ENCODE measurements at regions not wholly inside any gene's neighbourhood (a gene's known extent, or its start where the extent isn't known, plus 50 kb on each side); places are given as distances from the start of the nearest gene placed in this dataset.

DNA sequence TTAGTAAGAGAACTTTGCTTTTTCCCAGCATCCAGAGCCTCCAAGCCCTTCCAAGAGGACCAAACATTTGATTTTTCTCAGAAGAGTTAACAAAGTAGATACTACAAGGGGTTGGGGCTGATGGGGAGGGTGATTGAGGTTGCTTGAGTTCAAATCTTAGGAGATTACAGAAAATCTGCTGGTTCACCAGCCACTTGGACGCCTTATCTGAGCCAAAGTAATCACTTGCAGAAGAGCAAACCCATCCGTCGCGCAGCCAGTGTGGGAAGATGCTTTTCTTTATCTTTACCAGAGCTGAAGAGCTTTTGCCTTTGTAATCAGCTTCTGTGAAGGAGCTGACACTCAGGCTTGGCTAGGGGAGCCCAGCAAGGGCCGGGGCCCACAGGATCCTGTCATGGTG is 91.9 kb upstream of the CTTNBP2NL start:
- DNase-seq = no peak
- no peak for ATAC-seq
- intact Hi-C loops (cut with micrococcal nuclease) = no loop called here

DNA sequence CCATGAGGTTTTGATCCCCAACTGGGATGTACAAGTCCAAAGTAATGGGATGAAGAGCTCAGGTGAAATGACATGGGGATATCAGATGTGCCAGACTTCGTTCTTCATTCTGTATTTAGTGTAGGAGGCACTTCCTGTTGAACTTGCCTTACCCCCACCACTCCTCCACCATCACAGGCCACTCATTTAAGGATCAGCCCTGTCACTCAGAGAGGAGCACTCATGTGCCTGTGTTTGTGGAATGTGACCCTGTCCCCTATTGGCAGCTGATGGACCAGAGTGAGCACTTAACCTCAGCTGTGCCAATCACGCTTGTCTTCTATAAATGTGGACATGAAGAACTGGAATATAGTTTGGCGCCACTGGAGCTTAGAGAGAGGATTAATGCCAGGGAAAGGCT is 91.4 kb upstream of the CTTNBP2NL start:
- intact Hi-C loops (cut with micrococcal nuclease) = no loop called here
- DNase-seq (no peak), ATAC-seq (no peak)

DNA sequence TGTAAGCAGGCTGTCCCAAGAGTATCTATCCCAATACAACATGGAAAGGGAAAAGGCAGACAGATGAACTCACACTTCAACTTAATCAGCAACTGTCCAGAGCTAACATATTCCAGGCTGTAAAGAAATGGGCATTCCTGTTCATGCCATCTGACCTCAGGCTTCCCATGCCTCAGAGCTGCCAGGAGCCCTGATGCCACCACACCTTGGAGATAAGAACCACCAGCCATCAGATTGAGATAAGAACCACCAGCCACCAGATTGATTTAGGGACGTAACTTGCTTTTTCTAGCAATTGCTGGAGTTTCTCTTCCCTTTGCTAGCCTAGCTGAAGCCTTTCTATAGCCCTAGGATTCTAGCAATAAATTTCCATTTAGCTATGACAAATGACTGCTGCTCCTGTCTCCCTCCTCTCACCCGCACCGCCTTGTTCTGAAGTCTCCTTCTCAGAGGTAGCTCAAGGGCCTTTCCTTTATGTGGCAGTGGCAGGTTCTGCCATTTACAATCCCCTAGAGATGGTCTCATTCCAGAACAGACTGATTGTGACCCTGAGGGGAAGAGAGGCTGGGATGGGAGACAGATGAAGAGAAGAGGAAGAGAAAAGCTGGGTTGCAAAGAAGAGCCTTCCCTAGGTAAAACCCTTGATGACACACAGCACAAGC is 88.0 kb upstream of the CTTNBP2NL start:
- no peak for ATAC-seq
- no peak for DNase-seq
- intact Hi-C loops (cut with micrococcal nuclease) = no loop called here

DNA sequence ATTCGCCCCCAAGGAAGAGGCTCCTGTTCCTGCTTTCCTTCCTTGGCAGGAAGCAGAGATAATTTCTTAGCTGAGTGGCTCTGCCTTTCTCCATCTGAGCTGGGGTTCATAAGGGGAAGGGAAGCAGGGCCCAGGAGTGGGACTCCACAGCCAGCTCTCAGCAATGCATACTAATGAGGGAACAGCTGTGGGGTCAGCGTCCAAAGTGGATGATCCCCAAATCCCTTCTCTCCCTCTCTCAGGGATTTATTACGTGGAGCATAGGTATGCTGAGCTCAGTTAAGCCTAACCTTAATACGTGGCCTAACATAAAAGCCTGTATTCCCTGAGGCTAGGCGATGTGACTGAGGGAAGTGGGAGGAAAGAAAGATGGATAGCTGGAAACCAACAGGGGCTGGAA is 87.3 kb upstream of the CTTNBP2NL start:
- no peak for ATAC-seq
- intact Hi-C loops (cut with micrococcal nuclease) = no loop called here
- DNase-seq = no peak

DNA sequence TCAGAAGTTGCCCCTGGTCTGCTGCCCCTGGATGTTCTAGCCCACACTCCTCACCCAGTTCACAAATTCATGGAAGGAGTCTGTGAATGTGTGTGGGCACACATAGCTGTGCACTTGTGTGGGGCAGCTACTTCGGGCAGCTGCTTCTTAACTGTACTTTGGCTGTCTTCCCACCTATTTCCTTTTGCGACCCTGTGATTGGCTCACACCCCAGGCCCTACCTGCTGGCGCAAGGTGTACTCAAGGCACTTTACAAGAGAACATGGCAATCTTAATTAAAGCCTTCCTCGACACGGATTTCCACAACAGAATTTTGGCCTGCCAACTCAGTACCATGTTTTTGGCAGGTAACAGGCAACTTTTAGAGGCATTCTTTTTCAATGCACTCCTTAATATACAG is 86.5 kb upstream of the CTTNBP2NL start:
- ATAC-seq (no peak), DNase-seq (no peak)
- intact Hi-C loops (cut with micrococcal nuclease) = no loop called here

DNA sequence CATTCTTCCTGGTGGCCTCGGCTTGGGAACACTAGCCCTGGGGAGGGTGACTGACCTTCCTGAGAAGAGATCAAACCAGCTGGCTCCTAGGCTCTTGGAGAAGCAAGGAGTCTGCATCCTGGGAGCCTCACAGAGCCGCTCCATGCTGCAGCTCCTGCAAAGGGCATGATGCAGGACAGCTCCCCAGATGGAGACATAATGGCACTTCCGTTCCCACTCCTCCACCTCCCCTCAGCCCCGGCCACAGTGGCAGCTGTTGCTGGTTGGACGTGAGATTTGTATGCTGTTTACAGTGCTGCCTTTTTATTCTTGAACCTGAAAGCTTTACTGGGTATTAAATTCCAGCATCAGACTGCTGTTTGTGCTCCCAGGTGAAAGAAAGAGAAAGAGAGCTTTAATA is 83.7 kb upstream of the CTTNBP2NL start:
- DNase-seq = no peak
- intact Hi-C loops (cut with micrococcal nuclease) = no loop called here
- ATAC-seq = no peak

DNA sequence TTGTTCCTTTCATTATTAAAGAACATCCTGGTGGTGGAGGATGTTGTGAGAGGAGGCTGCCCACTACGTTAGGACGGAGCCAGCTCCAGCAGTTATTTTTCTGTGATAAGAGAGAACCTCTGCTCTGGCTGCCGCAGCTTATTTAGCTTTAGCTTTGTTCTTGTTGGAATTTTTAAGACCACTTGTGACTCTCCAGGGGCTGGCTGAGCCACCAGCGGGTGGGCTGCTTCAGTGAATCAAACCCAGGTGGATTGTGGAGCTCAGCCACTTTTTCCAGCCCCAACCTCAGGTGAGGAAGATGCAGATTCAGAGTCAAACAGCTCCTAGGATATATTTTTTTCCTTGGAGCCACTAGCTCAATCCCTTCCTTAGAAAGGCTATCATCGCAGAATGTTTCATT is 83.1 kb upstream of the CTTNBP2NL start:
- intact Hi-C loops (cut with micrococcal nuclease) = no loop called here
- ATAC-seq = no peak
- DNase-seq = no peak

DNA sequence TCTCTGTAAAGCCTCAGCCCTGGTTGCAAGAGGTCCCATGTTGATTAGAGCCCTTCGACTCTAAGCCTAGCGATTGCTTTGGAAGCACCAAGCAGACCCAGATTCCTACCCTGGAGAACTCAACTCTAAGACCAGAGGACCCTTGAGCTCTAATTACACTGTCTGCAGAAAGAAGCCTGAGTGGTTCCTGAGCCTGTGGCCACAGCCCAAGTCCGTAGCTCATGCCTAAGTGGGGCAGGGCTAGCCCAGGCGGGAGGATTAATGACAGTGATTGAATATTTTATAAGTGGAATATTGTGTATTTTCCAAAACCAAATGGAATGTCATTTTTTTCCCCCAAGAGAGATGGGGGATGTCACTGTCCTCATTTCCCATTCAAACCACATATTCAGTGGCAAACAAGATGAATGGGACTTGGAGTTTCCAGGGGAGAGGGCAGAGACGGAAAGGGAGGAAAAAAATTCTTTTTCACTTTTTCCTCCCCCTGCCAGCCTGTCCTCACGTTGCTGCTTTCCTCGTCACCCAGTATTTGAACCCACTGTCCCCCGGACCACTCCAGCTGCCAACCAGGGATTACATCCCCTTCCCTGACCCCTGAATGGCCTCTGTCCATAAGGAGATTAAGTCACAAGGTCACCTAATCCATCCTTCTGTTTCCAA is 79.6 kb upstream of the CTTNBP2NL start:
- ATAC-seq = no peak
- DNase-seq = no peak
- intact Hi-C loops (cut with micrococcal nuclease) = no loop called here

DNA sequence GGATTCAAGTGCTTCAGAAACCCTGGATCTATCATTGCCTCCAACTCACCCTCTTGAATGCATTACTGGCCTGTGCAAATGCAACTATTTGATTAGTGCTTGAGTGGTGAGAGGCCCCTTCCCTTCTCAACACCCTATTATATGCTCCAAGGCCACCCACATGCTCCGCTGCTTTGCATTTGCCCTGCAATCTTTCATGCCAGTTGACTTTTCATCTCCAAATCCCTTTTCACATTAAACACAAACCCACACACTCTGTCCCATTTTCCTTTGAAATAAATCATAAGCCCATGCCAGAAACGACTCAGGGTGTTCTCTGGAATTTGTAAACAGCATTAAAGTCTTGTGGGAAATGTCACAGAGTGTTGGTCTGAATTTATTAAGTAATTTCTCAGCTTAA is 78.9 kb upstream of the CTTNBP2NL start:
- no peak for DNase-seq
- intact Hi-C loops (cut with micrococcal nuclease) = no loop called here
- ATAC-seq = no peak

DNA sequence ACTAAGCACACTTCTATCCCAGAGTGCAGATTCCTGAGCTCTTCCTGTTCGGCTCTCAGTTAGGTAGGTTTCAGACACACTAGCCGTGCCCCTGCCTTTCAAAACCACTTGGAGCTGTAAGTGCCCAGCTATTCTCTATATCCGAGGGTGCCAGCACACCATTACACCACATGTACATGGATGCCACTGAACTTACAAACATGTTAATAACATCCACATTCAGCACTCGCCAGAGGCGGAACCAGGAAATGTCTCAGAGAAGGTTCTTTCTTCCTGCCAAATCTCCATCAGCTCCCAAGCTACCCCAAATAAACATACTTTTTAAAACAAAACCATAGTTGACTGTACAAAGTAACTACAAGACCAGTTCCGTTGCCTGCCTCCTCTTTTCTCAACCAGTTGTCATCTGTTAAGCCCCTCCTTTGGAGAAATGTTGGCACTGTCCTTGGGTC is 78.4 kb upstream of the CTTNBP2NL start:
- DNase-seq (no peak), ATAC-seq (no peak)
- intact Hi-C loops (cut with micrococcal nuclease) = no loop called here

DNA sequence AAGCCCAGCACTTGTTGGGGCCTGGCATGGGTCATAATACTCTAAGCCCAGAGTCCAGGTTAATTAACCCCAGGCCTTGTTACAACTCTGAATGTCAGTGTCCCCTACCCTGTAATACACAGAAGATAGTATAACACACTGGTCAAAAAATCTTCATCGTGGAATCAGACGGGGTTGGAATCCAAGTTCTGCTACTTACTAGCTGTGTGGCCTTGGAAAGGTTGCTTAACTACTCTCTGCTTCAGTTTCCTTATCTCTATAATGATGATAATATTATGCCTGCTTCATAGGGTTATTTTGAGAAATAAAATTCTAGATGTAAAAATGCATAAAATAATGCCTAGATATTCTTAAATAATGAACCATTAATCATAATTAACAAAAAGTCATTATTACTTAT is 77.8 kb upstream of the CTTNBP2NL start:
- intact Hi-C loops (cut with micrococcal nuclease) = no loop called here
- no peak for ATAC-seq
- no peak for DNase-seq

DNA sequence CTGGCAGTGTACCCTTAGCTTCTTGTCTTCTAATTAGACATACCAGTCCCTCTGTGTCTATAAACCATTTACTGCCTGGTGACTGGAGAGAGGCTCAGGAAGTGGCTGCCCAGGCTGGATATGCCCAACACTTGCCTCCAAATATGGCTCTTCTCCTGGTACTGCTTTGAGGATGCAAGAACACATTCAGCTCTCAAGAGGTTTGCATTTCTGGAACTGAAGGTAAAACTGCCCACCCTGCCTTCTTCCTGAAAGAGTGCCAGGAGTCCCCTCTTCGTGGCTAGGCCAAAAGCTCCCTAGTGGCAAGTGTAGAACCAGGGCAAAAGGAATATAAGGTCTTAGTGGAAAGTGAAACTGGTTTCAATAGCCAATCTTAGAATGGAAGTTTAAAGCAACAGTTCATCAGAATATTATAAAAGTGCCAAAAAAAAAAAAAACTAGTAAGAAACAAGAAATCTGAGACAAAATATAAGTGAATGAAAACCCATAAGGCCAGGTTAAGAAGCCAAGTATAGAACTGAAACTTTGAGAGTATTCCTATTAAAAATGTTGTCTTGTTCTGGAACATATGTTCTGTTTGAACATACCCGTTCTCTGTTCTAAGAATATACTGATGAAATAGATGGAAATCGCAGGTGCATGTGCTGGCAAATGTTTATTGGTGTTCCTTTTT is 77.2 kb upstream of the CTTNBP2NL start:
- no peak for DNase-seq
- intact Hi-C loops (cut with micrococcal nuclease) = no loop called here
- no peak for ATAC-seq

DNA sequence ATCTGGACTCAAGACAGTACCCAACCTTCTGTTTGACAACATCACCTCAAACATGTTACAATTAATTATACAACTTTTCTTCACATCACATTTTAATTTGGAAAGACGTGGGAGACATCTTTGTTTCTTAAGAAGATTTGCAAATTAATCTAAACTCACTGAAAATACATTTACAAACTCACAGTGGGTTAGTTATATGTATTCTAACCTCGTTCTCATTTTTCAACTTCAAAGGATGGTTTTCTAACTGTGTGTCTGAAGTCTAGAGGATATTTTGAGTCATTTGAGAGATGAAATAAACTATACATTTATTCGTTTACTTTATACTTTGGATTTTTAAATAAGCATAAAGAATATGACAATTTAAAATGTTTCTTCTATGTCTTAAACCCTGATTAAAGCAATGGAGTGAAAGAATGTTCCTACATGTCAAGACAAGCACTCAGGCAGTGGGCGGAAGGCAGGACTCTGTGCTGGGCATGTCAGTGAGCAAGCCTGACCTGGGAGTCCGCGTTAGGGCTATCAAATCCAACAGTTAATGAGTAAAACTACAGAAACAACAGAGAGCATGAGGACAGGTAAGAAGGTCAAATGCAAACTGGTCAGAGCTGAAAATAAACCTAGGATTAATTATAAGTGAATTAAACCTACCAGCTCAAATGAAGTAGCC is 76.5 kb upstream of the CTTNBP2NL start:
- ATAC-seq = no peak

DNA sequence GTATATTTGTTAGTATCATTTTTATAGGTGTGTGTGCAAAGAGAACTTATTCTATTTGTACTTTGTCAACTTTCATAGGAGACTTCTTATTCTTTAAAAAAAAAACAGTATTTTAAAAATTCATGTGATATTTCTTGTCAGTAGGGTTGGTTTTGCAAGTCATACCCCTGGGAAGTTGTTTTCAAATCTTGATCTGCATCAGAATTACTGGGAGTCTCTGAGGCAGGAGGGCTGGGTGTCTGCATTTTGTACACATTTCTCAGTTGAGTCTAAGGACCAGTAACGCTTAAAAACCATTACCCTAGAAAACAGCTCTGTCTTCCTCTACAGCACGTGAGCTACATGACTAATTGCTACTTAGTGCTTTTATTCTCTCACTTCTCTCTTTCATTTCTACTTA is 76.0 kb upstream of the CTTNBP2NL start:
- ATAC-seq (no peak), DNase-seq (no peak)
- intact Hi-C loops (cut with micrococcal nuclease) = no loop called here

More for the DNA sequence above, 76.5 kb upstream of the CTTNBP2NL start:
- no peak for DNase-seq
- intact Hi-C loops (cut with micrococcal nuclease) = no loop called here

DNA sequence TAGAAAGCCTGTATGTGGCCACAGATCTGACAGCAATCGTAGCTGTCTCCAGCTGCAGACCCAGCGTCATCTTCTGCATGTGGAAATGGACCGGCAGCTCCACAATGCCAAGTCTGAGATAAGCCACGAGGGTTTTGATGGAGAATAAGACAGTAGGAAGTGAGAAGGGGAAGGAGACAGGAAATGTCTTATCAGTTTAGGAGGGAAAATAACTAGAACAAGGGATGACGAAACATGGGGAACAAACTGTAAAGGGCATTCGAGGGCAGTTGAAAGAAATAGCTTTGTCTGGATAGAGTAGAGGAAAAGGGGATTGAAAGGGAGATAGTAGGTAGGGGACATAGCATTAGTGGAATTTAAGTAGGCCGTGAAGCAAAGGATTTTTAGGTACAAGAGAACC is 74.0 kb upstream of the CTTNBP2NL start:
- peak; percentile 44 for DNase-seq
- peak; percentile 80 for ATAC-seq
- intact Hi-C loops (cut with micrococcal nuclease) = no loop called here

DNA sequence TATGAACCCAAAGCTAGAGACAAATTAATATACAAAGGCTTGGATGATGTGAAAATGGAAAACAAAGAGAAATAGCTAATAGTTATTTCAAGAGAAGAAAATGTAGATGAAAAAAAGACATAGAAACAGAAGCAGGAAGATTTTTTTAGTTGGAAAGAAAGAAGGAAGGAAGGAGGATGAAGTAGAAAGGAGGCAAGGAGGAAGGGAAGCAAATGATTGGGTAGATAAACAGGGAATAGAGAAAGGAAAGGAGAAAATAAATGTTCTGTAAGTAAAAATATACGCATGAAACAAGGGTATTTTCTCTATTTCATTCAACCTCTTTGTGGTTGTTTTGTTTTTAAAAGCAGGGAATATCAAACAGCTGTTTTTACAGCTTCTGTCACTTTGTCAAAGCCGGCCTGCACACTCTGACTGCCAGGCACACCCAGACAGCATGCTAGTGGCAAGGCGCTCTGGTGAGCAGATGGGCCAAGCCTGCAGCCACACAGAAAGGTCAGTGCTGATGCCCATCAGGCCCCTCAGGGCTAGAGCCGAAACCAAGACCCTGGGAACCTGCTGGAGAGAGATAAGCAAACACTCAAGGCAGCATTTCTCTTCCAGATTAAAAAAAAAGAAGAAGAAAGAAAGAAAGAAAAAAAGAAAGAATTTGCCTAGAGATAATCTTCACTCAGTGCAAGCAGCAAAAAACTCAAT is 72.9 kb upstream of the CTTNBP2NL start:
- ATAC-seq (peak; percentile 32), DNase-seq (peak; percentile 40)
- intact Hi-C loops (cut with micrococcal nuclease) = no loop called here

DNA sequence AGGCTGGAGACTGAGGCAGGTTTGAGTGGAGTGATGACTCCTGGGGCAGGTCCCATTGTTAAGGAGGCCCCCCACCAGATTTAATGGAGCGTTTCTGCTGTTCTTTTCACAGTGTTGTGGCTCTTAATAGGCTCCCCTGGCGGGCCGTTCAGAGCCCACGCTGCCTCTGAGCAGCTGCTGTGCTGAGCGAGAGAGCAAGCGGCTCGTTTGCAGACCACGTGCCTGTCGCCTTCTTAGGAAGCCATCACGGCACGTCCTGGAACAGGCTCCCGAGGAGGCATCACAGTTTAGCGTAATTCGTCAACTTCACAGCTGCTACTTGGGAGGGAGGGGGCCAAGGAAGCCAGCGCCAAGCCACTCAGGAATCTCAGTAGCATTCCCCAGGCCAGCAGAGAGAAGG is 70.5 kb upstream of the CTTNBP2NL start:
- DNase-seq (peak; percentile 59), ATAC-seq (peak; percentile 74)
- intact Hi-C loops (cut with micrococcal nuclease) = no loop called here

DNA sequence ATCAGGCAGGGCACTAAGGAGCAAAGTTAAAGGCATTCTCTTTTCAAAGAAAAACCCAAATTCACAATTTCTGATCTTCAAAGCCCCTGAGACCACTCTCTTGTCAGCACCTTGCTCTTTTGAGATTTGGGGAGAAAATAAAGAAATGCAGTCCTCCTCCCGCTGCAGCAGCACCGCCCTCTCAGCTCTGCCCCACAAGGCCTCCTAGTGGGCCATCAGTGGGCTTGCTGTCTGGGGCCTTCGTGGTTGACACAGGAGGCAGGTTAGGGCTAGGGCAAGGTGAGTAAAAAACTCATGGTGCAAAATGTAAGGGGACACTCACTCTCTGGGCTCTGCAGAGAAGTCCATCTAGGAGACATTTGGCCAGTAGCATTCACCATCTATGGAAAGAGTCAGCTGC is 67.4 kb upstream of the CTTNBP2NL start:
- no peak for ATAC-seq
- intact Hi-C loops (cut with micrococcal nuclease) = no loop called here

More for the DNA sequence above, 67.4 kb upstream of the CTTNBP2NL start:
- DNase-seq = no peak
